HG03025 (cell line): ENCODE measurements at regions not wholly inside any gene's neighbourhood (a gene's known extent, or its start where the extent isn't known, plus 50 kb on each side); places are given as distances from the start of the nearest gene placed in this dataset.
A peak's percentile ranks its signal among the peaks of the same experiment; 100 is the strongest.

Source experiments
- ATAC-seq: cut with Tn5 transposase; IDR thresholded peaks from one replicate; pipeline ENCODE4 v1.9.1; 2021; ENCODE audit warnings: mild to moderate bottlenecking, moderate library complexity; ENCODE audit not compliant: unreplicated experiment, low FRiP score

DNA sequence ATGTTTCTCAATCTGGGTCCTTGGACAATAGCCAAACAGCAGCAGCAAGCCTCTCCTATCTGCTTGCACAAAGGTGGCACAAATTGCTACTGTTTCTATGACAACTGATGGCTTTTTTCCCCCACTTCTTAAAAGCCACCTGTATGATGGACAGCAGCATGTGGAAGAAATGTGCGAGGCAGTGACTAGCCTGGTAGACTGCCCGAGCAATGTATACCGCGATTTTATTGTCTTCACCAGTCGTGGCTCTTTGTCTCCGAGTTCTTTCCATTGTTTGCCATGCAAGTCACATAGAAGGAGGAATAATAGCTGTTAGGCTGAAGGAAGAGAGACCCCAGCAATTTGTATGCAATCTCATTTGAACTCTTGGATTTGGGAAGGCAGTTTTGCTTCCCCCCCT, 79.4 kb downstream of the S1PR1 start:
- ATAC-seq, result no peak

- ATAC-seq, result no peak
Observed at GRCh38 chr1:101316799-101317198, 80.0 kb downstream of the S1PR1 start.

DNA sequence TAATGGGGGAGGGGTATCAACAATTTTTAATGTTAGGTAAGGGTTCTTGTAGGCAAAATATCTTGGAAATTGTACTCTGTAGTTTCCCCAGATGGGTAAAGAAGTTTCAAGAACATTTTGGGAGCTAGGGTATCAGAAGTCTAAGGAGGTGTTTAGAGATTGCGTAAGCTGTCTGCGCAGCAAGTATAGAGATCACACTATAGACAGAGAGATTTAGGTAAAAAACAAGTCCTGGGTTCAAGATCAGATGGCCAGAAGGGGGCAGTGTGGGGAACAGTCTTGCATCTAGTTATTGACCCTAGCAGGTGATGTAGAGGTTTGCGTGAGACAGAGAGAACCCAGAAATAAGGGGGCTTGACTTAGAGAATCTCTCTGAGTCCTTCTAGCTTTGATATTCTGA, 80.8 kb downstream of the S1PR1 start:
- no peak for ATAC-seq

- ATAC-seq, result no peak
Observed at GRCh38 chr1:101323535-101323934, 86.7 kb downstream of the S1PR1 start.

DNA sequence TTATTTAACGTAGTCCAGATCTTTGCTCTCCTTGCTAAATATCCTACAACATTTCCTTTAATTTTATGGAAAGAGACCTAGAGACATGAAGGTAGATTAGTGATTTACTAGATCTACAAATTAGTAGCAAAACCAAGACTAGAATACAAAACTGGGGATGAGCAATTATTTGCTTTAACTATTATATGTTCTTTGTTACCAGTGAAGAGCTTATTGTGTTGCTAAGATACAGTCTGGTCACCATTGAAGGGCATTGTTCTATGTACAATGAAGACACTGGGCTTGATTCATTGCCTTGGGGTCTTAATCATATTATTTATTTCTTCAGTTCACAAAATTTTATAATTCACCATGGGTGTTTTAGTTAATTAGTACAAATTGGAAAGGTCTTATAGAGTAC, 88.3 kb downstream of the S1PR1 start:
- no peak for ATAC-seq

DNA sequence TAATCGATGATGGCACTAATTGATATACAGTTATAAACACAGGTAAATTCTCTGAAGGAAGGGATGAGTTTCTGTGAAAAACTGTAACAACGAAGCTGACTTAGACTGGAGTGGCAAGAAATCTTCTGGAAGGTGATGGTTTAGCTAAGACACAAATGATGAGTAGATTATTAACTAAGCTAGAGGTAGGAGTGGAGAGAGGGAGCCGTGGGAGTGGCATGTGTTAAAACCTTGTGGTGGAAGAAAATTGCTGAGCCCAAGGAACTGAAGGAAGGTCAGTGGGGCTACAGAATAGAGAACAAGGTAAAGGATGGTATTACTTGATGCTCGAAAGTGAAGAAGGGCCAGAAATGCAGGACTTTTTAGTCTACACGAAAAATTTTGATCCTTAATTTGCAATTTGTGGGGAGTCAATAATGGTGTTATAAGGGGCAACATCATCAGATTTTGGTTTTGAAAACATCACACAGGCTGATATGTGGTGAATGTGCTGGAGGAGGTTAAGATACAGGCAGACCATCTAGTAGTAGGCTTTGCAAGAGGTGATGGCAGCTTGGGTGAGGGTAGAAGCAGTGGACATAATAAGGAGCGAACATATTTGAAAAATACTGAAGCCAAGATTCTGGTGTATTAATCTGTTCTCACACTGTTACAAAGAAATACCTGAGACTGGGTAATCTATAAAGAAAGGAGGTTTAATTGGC, 93.8 kb downstream of the S1PR1 start:
- ATAC-seq, result no peak

DNA sequence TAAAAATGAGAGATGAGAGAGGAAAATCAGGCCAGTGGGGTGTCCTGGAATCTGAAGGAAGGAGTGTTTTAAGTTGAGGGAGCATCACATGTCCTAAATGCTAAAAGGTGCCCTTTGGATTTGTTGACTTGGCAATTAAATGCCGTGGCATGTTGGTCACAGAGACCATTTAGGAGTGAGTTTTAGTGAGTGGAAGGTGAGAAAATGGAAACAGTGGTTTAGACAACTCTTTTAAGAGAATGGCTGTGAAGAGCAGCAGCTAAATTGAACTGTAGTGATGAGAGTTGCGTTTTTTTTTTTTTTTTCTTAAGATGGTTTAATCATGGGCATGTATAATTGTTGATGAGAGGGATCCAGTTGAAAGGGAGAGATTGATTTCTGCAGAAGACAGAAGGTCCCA, 95.0 kb downstream of the S1PR1 start:
- ATAC-seq, result no peak

- ATAC-seq, result no peak
Observed at GRCh38 chr1:101332633-101333032, 95.8 kb downstream of the S1PR1 start.

DNA sequence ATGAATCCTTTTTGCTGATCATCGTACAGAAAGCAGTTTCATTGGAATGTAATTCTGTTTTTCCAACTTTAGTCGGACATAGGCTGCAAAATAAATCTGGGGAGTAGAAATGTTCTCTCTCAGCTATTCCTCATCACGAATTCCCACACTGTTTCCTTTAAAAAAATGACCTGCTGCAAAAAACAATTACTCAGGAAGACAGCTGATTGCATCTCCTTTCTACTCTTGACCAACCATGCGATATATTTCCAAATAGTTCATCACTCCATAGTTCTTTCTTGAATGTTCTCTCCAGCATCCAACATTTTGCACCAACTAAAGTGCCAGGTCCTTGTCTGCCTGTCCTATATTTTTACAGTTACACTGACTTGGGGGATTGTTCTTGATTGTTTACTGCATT, 96.4 kb downstream of the S1PR1 start:
- no peak for ATAC-seq

- ATAC-seq, result no peak
Observed at GRCh38 chr1:101337968-101338367, 101.1 kb downstream of the S1PR1 start.

DNA sequence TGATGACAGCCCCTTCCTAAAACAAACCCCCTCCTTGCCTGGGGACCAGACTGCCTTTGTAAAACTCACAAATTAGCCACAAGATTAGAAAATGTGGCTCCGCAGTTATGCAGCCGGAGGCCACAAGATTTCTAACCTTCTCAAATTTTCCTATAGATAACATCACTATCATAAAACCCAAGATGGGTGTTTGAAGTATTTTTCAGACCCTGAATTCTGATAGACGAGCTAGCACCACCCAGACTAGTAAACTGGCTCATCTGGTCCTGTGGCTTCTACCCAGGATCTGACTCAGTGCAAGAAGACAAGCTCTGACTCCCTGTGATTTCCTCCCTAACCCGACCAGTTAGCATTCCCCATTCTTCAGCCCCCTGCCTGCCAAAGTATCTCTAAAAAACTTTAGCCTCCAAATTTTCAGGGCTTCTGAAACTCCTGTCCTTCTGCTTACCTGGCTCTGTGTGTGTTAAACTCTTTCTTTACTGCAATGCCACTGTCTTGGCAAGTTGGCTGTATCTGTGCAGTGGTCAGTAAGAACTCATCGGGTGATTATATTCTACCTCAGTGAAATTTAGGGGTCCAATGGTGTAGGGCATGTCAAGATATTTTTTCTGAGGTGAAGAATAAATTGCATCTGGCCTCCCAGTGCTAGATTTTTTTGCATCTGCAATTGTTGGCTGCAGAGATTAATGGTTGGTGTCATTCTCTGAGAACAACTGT, 102.1 kb downstream of the S1PR1 start:
- ATAC-seq, result no peak

DNA sequence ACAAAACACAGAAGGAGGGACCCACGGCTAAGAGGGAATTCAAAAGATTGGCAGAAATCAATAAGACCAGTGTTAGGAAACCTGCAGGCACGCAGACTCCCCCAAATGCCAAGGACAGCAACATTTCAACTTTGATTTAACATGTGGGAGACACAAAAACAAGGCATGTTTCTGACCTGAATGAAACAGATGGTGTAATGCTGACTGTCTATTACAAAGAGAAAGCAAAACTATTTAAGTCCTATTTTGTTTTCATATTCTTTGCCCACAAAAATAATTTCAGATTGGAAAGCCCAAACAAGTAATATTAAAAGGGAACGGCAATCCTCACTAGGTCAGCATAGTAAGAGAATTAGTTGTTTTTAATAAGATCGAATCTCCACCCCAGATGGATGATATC, 107.9 kb downstream of the S1PR1 start:
- ATAC-seq, result no peak

- no peak for ATAC-seq
Observed at GRCh38 chr1:101346419-101346818, 109.6 kb downstream of the S1PR1 start.

- ATAC-seq, result no peak
Observed at GRCh38 chr1:101356013-101356412, 119.2 kb downstream of the S1PR1 start.

DNA sequence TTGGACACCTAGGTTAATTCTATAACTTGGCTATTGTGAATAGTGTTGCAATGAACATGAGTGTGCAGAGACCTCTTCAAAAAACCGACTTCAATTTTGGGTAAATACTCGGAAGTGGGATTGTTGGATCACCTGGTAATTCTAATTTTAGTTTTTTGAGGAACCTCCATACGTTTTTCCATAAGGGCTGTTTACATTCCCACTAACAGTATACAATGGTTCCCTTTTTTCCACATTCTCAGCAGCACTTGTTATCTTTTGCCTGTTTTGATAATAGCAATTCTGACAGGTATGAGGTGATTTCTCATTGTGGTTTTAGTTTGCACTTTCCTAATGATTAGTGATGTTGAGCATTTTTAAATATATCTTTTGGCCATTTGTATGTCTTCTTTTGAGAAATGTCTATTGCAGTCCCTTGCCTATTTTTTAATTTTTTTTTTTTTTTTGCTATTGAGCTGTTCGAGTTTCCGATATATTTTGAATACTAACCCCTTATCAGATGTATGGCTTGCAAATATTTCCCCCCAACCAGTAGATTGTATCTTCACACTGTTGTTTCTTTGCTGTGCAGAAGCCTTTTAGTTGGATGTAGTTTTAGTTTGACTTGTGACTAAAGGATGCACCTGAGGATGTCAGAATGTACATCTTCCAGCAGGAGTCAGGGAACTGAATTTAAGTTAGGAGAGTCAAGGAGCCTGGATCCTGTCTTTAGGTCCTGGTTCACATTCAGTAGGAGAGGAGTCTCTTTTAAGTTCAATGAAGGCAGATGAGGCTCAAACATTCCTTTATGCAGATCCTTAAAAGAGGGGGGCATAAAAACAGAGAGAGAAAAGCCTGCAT, 120.0 kb downstream of the S1PR1 start:
- no peak for ATAC-seq

GRCh38 chr1:101357444-101357986, 120.7 kb downstream of the S1PR1 start:
- ATAC-seq, result peak; percentile 89

DNA sequence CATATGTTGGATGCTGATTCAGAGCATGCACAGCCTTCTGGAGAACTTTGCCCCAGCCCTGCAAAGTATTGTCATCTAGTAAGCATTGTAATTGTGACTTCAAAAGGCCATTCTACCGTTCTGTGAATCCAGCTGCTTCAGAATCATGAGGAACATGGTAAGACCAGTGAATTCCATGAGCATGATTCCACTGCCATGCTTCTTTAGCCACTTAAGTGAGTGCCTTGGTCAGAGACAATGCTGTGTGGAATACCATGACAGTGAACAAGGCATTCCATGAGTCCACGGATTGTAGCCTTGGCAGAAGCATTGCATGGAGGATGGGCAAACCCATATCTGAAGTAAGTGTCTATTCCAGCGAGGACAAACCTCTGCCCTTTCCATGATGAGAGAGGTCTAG, 123.7 kb downstream of the S1PR1 start:
- no peak for ATAC-seq

DNA sequence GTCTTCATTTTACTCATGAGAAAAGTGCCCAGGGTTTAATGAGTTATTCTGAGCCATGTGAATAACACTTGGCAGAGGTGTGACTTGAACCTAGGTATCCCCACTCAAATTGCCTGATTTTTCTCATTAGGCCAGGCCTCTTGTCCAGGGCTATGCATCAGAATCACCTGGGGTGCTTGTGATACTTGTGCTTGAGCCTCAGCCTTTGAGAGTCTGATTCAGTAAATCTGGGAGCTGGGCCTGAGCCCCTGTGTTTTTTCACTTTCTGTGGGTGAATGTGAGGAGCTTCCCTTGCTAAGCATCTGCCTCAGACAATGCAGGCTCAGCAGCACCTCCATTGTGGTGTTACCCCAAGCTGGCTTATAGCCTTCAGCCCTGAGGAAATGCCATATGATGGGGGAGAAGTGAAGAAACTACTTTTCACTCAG, 127.1 kb downstream of the S1PR1 start:
- no peak for ATAC-seq

GRCh38 chr1:101364370-101365120, 127.7 kb downstream of the S1PR1 start:
- no peak for ATAC-seq

- ATAC-seq, result no peak
Observed at GRCh38 chr1:101365186-101365585, 128.4 kb downstream of the S1PR1 start.
